HG03064 (cell line): ENCODE measurements at regions not wholly inside any gene's neighbourhood (a gene's known extent, or its start where the extent isn't known, plus 50 kb on each side); places are given as distances from the start of the nearest gene placed in this dataset.
"Not testable (repeated sequence)": the region's sequence is repeated elsewhere in the genome, so short reads cannot be mapped to it uniquely, and the experiment has no call there.

Source experiments
- ATAC-seq: cut with Tn5 transposase; IDR thresholded peaks from one replicate; pipeline ENCODE4 v1.9.1; 2021; ENCODE audit warnings: low read depth; ENCODE audit not compliant: unreplicated experiment

DNA sequence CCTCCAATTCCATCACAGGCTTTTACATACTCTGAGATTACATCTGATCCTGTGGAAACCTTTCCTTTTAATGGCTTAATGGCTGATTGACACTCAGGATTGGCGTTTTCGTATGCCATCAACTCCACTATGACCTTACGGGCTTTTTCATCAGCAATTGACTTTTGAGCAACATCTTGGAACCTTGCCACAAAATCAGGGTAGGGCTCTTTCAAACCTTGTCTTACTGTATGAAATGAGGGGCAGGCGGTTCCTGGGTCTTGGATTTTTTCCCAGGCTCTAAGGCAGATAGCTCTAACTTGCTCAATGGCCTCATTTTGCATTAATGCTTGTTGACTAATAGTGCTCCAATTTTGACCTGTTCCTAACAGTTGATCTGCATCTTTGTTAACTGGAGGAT lies 250.9 kb upstream of the PRKCQ start:
- not testable (repeated sequence) for ATAC-seq

DNA sequence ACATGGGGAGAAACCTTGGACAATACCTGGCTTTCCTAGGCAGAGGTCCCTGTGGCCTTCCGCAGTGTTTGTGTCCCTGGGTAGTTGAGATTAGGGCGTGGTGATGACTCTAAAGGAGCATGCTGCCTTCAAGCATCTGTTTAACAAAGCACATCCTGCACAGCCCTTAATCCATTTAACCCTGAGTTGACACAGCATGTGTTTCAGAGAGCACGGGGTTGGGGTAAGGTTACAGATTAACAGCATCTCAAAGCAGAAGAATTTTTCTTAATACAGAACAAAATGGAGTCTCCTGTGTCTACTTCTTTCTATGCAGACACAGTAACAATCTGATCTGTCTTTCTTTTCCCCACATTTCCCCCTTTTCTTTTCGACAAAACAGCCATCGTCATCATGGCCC lies 244.7 kb upstream of the PRKCQ start:
- not testable (repeated sequence) for ATAC-seq

DNA sequence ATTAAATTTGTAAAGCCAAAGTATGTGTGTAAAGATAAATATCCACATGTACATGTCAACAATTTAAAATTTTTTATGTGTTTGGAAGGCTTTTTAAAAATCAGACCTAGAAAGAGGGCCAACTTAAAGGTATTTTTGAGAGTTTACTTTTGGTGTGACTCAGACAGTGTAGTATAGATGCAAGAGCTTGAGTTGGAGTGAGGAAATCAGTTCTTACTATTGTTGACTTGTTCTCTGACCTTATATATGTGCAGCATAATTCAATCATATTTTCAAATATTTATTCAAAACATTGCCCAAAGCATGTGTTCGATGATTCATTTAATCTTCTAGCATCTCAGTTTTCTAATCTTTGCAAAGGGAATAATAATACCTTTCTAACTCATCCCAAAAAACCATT lies 243.7 kb upstream of the PRKCQ start:
- ATAC-seq, result no peak

DNA sequence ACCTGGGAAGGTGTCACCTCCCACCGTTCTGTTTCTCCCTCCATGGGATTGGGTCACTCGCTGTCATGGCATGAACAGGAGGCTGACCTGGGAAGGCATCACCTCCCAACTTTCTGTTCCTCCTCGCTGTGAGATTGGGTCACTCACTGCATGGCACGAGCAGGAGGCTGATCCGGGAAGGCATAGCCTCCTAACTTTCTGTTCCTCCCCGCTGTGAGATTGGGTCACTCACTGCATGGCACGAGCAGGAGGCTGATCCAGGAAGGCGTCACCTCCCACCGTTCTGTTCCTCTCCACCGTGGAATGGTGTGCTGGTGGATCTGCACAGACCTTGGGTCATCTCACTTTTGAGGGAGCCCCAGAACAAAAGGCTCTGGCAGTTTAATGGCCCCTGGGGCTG lies 239.2 kb upstream of the PRKCQ start:
- no peak for ATAC-seq

DNA sequence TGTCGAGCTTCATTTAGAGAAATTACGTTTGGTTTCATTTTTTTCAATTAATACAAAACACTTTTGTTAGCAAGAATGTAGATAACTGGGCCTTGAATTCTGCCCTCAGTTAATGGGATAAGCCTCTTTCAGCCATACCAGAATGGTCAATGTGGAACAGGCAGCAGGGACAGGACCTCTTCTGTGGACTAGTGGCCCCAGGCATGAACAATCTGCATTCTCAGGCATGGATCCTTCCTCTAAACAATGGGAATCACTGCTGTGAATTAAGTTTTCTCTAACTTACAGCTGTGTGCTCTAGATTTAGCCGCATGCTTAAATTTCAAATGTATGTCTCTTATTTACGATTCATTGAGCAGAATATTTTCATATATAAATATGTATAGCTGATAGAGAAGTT lies 237.7 kb upstream of the PRKCQ start:
- ATAC-seq, result no peak

DNA sequence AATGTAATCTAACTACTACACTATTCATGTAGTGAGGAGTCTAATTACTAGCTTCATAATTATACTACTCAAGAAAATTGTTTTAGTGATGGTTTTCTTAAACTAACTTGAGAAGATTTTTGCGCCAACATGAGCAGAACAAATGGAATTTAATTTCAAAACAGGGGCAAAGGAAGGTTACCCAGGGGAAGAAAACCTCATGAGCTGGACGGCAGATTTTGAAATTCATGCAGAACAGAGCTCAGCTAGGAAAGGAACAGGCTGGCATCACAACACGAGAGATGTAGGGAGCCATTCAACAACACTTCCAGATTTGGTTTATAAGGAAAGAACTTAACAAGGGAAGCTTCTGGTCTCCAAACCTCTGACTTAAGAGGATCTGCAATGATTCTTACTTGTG lies 235.3 kb upstream of the PRKCQ start:
- ATAC-seq, result no peak

DNA sequence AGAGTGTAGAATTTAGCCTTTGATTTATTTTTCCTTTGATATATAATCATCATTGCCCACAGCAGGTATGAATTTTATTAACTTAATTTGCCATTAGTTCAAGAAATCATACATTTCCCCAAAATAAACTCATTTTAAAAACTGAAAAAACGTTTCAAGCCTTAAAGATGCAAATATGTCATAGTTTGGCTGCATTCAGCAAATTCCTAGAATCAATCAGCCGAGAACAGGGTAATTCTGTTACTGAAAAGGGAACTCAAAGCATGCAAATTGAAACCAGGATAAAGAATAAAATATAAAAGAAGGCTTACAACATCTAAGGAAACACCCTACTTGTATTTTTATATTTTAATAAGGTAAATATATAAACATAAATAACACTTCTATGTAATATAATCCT lies 233.8 kb upstream of the PRKCQ start:
- no peak for ATAC-seq

DNA sequence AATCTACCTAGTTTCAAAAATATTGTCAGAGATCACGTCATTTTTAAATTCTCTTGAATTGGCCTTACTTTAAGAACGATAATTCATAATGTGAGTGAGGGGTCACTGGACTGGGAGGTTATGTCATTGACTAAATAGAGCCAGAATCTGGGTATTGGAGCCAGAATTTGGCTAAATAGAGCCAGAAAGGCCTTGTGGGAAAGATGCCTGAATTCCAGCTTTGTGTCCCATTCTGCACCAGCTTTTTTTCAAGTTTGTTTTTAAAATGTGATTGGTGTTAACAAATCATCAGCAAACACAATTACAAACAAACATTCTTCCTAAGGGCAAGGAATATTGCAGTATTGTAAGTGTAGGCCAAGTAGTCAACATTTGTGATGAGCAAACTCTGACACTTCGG lies 233.2 kb upstream of the PRKCQ start:
- ATAC-seq, result no peak

DNA sequence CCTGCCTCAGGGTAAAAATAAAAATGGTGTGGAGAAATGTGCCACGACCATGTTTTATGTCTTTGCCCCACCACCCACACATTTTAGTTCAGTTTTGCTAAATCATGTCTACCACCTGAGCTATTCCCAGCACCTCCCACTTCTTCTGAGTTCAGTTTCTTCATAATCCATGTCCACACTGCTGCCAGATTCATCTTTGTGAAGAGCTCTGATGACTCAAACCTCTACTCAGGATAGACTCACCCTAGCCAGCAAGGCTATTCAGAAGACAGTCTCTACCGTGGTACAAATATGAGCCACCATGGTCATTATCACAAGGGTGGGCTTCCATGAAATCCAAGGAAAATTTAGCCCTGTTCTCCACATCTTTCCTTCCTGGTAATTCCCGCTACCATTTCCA lies 231.1 kb upstream of the PRKCQ start:
- ATAC-seq, result no peak

DNA sequence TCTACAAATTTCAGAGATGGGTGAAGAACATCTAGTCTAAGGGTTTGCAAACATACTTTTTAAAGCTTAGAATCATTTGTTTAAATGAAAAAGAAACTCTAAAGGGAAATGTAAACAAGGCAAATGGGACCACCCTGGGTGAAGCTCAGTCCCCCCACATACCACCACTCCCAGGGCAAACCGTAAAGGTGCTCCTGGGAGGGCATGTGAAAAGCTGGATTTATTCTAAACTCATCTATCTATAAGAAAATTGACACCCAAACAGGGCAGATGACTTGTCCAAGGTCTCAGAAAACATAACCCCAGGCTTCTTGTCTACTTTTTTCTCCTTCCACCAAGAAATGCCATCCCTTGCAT lies 223.3 kb upstream of the PRKCQ start:
- no peak for ATAC-seq

DNA sequence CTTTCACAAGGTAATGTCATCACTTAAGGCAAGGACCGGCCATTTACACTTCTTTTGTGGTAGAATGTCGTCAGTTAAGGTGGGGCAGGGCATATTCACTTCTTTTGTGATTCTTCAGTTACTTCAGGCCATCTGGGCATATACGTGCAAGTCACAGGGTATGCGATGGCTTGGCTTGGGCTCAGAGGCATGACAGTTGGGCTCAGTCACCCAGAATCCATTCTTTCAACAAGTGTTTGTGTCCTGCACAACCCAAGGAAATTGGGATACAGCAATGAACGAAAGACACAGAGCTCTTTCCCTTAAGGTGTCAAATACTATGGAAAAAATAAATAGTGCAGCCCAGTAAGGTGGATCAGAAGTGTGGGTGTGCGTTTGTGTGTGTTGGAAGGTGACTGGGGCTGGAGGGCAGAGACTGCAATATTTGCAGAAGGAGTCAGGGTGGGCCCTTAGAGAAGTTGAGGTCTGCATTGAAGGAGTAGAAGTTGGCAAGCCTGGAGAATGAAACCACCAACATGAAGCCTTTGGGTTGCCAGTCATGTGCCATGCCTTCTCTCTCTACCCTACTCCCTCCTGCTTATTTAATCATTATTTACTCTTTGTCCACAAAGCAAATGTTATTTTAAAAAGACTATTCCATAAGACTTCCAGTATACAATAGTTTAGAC lies 222.8 kb upstream of the PRKCQ start:
- ATAC-seq, result no peak

DNA sequence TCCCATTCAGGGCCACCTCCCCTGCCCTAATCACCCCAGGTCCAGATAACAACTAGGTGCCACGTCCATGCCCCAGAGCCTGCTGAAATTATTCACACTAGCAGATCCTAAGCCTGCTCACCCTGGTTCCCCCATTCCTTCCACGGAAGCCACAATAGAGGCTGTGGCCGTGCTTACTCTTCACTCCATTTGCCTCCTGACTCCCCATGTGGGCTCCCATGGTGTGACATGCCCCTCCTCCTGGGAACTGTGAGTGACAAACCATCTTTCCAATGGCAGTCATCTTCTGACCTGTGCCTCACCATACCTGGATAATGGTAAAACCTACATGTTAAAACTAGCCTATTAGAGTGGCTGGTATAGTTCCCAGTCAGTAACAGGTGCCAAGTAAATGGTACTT lies 216.2 kb upstream of the PRKCQ start:
- no peak for ATAC-seq

DNA sequence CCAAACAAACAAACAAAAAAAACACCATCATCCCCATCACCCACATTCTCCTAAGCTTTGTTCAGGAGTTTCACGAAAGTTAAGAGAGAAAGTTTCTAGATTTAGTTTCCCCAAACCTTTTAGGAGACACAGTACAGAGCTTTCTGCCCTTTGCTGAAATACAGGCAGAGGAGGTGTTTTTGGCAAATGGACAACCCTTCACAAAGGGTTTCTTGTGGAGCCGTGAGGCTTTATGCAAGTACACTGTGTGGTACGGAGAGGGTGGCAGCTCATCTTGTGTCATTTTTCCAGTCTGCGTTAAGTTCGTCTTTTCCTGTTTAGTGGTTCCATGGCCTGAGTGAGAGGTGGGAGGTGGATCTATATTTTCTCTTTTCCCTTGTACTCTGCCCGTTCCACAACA lies 215.5 kb upstream of the PRKCQ start:
- no peak for ATAC-seq

DNA sequence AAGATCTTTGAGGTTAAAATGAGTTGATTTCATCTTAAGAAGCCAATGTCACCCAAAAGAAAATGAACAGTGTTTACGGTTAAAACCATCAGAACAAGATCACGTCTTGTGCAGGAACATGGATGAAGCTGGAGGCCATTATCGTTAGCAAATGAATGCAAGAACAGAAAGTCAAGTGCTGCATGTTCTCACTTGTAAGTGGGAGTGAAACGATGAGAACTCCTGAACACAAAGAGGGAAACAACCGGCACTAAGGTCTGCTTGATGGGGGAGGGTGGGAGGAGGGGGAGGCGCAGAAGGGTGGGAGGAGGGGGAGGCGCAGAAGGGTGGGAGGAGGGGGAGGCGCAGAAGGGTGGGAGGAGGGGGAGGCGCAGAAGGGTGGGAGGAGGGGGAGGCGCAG lies 214.8 kb upstream of the PRKCQ start:
- ATAC-seq, result not testable (repeated sequence)

DNA sequence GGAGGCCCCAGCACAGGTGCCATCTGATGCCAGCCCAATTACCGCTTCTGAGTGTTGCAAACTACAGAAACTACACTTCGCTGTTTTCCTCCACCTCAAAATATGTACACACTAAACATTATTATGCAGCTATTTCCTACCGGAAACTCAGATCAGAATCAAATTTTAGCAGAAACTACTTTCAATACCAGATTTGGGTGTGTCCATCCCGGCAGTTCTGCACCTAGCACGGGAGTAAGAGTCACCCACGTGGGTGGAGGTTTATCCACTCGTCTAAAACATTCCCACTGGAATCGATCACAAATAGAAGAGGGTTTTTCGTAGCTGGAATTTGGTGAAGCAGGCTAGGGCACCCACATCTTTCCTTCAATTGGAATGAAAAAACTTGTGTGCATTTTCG lies 214.4 kb upstream of the PRKCQ start:
- no peak for ATAC-seq

DNA sequence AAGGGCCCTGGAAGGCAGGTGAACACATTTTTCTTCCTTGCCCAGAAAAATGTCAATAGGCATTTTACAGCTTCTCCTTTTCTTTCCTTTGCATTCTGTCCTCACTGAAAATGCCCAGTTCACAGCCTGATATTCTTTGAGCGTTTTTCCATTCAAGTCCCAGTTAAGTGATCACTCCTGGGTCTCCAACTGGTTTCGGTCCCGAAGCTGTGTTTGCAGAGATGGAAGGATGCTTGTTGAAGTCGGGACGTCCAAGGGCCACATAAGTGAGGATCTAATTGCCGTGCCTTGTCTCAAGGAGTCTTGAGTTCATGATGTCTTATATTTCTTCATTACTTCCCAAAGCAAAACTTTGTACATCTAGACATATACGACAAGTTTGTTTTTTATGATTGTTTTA lies 208.7 kb upstream of the PRKCQ start:
- no peak for ATAC-seq

DNA sequence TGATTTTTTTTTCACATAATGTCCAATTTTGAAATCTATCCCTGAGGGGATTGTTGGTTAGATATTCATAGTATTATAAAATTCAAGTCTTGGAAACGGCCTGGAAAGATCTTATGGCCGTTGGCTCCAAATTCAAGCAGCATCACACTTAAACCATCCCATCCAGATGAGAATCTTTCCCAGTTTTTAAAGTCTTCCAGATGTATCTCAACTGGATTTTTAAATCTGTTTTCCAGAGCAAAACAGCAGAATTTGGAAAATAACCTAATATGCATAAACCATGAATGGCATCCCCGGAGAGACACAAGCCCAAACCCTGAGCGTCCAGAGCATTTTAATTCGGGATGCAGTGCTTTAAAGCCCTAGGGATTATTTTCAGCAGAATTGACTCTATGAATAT lies 208.2 kb upstream of the PRKCQ start:
- no peak for ATAC-seq

DNA sequence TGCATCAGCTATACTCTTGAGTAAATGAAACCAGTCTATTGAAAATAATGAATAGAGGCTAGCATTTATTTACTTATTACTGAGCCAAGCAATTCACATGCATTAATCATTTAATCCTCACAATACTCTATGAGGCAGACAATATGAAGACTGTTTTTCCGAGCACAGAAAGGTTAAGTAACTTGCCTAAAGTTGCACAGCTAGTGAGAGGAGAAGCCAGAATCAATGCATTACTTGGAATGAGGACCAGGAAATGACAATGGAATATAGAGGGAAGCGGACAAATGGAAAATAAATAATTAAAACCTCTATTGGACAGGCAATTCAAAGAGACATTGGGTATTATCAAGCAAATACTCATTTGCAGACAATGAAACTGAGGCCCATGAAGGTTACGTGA lies 207.6 kb upstream of the PRKCQ start:
- no peak for ATAC-seq

DNA sequence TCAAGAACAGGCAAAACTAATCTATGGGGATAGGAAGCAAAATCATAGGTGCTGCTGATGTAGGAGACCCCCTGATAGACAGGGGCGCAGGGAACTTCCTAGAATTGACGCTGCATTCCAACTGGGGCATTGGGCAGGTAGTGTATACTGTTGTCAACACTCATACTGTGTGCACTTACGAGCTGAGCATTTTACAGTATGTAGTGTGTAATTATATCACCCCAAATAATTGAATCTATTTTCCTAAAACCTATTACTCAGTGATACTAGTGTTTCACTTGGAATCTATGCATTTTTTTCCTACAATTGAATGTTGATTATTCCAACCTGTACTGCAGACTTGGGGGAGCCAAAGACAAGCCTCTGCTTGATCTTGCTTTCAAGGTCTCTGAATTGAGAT lies 207.0 kb upstream of the PRKCQ start:
- no peak for ATAC-seq

DNA sequence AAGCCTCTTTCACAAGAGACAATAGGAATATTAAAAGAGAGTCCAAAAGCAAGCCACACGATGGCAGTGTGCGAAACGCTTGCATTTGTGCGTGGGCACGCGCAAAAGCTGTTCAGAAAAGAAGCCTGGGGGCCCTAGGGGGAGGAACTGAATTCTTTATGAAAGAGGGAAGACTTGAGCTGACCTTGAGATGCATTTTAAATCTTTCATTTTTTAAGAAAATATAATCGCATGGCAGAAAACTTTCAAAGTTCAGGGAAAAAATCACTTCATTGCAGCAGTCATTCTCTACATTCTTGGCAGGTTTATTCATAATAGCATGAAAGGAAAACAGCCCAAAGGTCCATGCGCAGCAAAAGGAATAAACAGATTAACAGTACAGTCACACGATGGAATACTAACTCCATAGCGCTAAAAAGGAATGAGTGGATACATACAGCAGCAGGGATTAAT lies 206.5 kb upstream of the PRKCQ start:
- no peak for ATAC-seq

DNA sequence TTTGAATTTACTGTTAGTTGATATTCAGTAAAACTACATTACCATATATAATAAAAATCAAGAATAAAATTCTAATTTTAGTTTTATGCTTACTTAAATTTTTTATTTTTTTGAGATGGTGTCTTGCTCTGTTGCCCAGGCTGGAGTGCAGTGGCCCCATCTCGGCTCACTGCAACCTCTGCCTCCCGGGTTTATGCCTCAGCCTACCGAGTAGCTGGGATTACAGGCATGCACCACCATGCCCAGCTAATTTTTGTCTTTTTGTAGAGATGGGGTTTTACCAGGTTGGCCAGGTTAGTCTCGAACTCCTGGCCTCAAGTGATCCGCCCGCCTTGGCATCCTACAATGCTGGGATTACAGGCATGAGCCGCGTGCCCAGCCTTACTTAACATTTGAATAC lies 204.4 kb upstream of the PRKCQ start:
- not testable (repeated sequence) for ATAC-seq

DNA sequence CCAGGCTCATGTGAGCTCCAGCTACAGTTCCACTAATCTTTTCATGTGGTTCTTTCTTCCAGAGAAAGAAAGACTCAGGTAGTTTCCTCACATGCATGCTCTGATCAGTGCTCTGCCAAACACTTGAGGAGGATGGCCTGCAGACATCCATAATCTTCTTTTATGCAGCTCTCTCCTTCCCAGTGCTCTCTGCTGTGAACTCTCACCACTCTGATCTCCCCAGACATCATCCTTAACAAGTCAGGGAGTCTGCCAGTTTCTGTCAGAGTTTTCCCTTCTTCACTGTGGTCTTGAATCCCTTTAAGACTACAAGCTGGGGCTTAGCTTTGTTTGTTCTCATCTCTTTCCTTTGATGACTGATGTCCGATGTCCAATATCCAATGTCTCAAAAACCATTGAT lies 203.4 kb upstream of the PRKCQ start:
- ATAC-seq, result no peak

DNA sequence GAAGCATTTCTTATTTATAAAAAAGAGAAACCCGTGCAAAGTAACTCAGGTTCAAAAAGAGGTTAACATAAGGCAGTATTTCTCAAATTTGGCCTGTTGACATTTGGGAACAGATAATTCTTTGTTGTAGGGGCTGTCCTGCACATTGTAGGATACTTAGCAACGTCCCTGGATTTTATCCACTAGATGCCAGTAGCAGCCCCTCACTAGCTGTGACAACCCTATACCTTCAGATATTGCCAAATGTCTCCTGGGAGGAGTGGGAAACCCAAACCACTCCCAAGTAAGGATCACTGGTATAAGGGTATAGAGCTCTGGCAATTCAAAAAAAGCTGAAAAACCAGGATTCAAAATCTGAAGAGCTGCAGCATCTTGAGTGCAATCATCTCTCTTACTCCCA lies 202.3 kb upstream of the PRKCQ start:
- ATAC-seq, result no peak
